HS-5 (cell line): ENCODE measurements at regions not wholly inside any gene's neighbourhood (a gene's known extent, or its start where the extent isn't known, plus 50 kb on each side); places are given as distances from the start of the nearest gene placed in this dataset.

Source experiments
- DNase-seq: peaks from one replicate; pipeline ENCODE4 v3.0.0-alpha.2; 2012; ENCODE audit warnings: low read depth

DNA sequence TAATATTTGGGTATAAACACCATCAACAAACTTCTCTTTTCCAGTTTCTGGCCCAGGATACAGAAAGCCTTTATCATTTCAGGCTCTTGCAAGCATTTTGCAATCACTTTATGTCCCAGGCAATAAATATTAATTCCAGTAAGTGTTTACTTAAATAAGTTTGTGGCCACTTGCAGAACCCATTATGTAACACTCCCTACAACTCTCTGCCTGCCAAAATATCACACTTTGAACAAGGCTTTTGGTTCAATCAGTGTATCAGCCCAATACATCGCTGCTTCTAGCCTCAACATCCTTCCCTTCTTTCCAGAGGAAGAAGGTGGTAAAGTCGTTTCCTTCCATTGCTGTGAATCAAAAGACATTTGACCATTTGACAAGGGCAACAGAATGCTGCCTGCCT, 203.0 kb upstream of the USP25 start:
- DNase-seq: no peak

DNA sequence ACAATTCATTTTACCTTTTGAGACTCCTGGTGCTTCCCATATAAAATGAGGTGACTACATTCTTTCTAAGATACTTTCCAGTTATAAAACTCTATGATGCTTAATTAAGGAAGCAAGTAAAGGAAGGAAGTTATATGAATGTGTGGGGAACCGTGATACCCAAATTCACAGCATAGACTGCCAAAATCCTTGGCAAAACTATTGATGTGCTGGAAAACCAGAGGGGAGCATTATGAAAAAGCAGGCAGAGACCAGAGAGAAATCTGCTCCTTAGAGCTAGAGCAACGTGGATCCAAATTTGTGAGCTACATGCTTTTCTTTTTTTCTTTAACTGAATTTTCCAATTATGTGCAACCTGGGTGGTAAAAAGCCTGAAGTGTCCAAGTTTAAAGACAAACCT, 201.4 kb upstream of the USP25 start:
- DNase-seq: no peak

DNA sequence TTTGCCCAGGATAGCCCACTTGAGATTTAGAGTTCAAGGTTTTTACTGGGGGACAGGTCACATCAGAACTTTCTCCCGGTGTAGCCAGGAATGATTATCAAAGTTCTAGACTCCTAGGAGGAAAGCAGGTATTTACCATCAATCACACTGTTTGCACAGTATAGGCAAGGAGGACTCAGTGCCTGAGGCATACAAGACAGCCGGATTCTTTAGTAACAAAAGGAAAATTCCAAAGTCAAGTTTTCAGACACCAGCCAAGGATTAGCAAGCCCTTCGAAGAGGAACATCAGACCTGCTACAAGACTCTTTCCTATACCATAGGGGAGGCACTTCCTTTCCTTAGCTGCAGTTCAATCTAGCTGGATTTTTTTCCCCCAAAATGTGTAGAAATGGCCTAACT, 197.8 kb upstream of the USP25 start:
- DNase-seq: no peak

DNA sequence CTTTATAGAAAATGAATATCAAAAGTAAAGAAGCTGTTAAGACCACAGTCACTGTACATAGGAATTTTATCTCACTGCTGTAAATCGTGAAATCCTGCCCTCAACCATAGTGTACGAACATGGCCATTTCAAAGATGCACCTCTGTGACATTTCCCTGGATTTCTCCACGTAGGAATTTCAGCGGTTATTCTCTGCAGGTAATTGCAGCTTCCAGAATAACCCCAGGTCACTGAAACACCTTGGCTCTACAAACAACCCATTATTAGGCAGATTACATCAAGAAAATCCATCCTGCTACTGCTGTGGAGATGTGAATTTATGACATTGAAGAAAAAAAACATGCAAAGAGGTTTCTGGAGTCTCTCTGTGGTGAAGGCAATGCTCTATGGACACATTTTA, 196.2 kb upstream of the USP25 start:
- DNase-seq: no peak

DNA sequence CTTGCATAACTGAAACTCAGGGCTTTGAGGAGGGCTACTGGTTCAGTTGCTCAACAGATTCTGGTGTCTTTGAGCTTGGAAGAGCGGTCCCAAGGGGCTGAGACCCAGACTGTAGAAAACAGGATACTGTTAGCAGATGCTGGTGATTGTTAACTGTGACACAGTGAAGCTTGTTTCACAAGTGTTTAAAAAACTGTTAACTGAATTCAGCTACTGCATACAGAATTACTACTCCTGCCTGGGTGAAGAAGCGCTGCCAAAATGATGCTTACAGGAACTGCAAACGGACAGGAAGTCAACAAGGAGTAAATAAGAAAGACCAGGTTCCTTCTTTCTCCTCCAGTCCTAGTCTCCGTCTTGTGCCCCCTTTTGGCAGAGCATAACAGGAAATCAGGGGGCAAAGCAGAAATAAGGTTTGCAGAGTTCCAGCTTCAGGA, 195.3 kb upstream of the USP25 start:
- DNase-seq: no peak

DNA sequence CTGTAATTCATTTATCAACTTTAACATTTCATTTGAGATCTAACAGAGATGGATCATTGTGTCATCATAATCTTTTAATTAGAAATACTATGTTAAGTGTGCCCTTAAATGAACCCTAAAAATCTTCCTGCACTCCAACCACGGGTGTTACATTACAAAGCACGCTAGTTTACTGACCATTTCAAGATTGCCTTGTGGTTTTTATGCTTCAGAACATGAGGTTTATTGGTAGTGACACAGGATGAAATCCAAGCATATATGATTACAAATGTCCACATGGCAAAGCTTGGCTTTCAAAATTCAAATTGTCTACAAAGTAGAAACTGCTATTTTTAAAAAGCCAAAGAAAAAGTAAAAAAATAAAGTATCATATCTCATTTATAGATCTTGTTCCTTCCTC, 190.4 kb upstream of the USP25 start:
- DNase-seq: no peak

DNA sequence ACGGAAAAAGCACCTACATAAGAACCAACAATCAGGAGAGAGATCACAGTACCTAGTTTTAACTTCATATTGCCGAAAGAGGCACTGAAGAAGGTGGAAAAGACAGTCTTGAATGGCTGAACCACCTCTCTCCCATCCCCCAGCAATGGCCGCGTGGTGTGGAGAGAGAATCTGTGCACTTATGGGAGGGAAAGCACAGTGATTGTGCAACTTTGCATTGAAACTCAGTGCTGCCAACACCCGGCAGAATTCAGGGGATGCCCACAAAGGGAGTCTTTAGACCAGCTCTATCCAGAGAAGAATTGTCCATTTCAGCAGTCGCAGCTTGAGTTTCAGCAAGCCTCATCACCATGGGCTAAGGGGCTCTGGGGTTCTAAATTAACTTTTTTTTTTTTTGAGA, 186.3 kb upstream of the USP25 start:
- DNase-seq: no peak

DNA sequence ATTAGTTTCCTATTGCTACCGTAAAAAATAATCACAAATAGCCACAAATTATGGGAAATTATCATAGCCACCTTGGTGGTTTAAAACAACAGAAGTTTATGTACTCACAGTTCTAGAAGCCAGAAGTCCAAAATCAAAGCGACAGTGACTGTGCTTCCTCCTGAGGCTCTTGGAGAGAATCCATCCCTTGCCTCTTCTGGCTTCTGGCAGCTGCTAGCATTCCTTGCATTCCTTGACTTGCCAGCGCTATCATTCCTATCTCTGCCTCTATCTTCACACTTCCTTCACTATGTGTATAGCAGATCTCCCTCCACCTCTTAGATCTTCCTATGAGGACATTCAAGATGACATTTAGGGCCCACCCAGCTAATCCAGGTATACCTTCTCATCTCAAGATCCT, 180.1 kb upstream of the USP25 start:
- DNase-seq: peak; percentile 44

DNA sequence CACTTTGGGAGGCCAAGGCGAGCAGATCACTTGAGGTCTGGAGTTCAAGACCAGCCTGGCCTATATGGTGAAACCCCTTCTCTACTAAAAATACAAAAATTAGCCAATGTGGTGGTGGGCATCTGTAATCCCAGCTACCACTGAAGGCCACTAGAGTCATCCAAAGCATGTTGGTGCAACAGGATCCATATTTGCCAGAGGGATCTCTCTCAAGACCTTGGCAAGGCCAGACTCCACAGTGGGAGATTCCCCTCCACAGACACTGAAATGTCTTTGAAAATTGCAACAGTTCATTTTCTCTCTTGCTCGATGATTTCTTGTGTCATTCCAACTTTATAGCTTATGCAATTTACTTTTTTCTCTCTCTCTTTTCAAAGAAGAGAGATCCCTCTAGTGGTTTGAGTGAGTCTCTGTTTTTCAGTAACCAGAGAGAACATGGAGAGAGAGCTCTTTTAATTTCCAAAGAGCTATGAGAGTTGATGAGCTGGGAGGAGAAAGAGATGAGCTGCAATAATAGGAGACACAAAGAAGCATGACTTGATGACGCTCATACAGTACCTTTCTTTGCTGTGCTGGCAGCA, 176.8 kb upstream of the USP25 start:
- peak; percentile 9 for DNase-seq

DNA sequence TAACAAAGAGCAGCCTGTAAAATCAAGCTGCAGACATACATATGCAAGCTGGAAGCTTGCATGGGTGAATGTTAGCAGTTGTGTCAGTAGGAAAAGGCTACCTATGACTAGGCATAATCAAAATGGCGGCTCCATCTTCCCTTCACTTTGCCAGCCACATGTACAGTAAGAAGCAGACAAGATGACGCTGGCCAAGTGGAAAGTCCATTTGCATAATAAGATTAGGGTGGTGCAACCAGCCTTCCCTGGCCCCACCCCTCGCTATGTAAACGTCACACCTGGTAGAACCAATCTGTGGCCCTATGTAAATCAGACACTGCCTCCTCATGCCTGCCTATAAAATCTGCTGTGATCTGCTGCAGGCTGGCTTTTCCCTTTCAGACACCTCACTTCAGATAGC, 171.9 kb upstream of the USP25 start:
- DNase-seq: no peak

DNA sequence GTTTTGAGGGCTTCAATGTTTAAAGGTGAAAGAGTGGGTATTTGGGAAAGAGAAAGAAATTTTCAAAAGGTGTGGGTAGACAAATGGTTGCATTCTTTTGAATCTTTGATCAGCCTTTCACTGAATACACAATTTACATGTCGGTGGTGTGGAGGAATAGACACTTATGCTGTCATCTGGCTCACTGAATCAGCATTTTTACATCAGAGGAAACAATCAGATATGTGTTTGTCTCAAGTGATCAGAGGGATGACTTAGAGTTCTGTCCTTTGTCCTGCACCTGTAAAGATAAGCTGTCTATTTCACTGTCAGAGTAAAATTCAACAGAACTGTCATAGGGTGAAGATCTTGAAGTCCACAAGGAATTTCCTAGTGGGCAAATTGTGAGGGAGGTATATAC, 170.9 kb upstream of the USP25 start:
- no peak for DNase-seq

DNA sequence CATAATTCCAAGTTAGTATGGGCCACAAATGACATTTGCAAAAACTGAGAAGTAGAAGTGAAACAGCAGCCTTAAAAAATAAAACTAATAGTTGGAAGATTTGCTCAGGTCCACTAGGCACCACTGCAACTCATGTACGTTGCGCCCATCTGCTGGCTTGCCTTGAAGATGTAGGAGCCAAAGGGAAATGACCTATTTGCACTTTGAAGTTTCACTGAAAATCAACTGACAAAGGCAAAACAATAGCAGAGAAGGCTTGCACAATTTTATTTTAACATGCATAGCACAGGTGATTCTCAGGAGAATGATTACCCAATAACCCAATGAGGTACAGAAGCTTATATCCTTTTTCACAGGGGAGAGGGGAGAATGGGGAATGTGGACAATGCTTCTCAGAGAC, 170.1 kb upstream of the USP25 start:
- DNase-seq: no peak

DNA sequence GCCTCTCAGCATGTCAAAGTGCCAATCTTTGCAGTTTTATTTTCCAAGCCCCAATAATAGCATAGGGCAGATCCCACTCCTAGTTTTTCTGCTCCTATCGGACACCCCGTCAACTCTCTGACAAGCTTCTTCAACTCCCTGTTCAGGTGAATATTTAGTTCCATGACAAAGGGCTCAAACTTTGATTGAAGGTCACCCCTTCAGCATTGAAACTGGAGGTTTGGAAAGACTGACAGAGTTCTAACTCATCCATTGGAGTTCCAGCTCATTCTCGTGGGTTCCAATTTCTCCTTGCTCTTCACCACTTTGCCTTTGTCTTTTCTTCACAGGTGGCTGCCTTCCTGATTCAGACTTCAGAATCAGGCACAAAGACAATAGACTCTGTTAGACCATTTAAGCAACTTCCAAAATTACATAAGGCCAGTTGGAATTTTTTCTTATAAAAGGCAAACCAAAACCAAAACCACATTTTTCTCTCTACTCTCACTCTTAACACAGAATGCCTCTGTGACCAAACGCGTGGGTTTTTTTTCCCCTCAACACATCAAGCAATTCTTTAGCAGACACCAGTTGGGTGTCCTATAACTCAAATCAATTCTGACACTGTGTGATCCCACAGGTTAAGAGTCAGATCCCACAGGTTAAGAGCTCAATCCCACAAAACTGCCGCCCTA, 169.3 kb upstream of the USP25 start:
- DNase-seq: no peak

DNA sequence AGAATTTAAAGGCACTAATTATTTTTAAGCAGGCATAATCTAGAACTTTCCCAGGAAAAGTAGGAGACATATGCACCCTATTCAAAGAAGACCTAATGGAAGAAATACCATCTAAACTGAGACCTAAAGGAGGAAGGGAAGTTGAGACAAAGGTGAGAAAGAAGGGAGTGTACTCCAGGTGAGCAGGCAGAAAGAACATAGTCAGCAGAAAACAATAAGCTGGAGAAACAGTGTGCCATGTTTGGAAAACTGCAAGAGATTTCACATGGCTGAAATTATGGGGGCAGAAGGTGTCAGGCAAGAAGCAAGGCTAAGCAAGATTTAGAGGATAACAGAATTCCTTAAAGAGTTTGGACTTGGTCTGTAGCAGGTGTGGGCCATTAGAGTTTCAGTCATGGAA, 167.0 kb upstream of the USP25 start:
- no peak for DNase-seq

DNA sequence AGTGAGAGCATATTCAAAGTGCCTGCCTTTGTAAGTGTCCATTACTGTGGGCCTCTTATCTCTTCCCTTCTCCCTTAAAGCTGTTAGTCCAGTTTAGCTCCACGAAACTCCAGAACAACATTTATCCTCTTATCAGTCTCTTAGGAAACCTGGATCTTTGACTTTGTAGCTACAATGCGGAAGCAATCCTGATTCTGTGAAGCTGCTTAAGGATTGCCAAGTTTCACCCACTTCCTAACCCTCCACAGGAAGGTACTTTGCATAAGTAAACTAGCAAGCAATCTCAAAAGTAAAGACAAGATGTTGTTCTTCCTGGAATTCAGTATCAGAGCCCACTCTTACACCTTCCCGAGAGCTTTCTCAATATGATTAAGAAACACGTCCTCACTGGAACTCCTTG, 164.9 kb upstream of the USP25 start:
- DNase-seq: no peak

DNA sequence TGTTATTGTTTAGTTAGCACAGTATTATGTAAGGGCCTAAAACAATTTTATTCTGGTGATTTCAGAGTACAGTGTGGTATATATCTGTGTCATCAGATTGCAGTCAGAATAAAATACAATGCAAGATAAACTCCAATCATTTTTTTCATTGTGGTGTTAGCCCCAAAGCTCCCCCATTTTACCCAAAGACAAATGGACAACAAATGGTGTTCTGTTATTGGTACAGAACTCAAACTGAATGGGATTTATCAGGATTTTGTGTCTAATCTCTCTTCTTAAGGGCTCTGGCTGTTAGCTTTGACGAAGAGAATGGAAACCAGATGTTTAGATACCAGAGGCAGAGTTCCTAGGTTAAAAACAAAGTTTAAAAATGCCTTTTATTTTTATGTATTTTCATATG, 163.1 kb upstream of the USP25 start:
- no peak for DNase-seq

DNA sequence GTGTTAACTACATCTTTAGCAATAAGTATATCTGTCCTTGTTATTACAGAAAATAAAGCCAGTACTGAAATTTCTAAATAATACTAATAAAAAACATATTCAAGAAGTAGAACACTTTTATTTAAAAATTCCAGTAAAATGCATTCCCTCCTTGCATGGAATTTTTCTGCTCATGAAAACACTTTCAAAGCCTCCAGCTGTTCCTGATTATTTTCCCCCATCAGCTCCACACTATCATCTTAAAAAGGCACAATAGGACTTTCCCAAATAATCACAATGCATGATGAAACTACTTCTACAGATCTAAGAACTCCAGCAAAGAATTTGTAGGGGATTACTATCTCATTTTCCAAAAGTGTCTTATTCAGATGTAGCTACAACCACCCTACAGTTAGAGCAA, 162.6 kb upstream of the USP25 start:
- DNase-seq: no peak

DNA sequence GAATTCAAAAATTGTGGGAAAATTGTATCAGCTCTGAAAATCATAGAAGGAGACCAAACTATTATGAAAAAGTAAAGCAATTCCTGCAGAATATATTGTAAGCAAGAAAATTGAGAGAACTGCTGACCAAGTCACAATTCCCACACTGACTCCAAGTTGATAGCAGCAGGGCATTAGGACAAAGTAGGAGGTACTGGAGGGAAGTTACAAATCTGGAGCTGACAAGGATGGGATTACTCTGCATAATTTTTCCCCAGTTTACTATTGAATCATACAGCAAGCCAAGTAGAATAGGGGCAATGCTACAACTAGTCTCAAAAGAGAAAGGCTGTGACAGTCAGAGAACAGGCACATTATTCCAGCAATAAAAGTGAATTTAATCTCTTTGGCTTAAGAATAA, 161.3 kb upstream of the USP25 start:
- DNase-seq: no peak

DNA sequence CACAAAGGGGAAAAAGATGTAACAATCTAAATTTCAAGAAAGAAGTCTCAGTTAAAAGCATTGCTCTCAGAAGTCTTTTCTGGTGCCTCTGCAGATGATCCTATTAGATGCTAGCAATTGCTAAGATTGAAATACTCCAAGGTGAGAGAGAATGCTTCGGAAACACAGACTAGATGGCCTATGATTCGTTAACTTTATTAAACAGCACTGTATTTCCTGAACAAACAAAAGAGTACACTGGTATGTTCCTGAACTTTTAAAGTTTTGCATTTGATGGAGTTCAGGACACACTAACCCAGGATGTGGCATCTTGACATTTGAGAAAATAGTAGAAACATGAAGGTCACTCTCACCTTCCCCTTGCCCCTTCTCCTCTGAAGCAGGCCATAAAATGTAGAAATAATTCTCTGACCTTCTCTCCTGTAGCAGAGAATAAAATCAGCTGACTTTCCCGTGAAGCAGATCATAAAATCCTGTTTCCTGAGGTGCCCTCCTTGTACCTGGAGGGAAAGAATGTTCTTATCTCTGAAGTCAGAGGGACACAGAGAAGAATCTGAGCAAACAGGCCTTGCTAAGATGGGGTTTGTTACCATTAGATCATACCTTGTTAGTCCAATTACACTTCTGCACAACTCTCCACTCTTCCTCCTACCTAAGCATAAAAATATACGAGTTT, 142.9 kb upstream of the USP25 start:
- DNase-seq: no peak

DNA sequence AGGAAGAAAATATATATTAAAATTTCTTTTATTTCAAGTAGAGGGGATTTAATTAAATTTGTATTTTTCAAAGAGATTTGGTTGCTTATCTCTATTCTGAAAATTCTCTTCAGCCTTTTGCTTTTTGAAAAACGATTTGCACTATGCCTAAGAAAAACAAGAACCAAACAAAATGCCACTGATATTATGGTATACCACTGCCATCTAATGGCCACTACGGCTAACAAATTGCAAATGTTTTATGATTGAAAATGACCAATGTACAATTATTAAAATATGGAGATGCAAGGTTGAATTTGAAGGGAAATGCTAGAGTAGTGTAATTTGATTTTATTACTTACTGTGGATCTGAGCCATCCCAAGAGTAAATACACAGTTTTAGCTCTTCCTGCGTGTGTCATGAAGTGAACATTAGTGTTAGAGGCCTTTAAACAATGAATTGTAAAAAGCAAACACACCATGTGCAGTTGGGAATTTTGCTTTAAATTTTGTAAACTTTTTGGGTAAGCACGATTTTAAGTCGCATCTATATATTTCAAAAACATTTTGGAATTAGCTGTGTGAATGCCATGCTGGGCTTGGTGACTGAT, 137.4 kb upstream of the USP25 start:
- DNase-seq: peak; percentile 25

DNA sequence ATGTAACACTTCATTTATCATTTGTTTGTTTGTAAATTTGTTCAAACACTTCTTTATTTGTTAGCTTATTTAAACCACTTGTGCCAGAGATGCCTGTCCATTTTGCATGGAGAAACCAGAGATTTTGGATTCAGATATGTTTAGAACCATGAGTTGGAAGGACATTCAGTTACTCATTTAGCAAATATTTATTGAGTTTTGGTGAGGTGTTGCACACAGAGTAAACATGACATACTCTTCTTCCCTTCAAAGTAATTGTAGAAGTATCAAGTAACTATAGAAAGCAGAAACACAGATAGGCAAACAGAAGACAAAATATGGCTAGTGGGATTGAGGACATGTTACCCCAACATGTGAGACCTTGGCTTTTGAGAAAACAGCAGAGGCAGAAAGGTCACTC, 136.8 kb upstream of the USP25 start:
- DNase-seq: no peak

DNA sequence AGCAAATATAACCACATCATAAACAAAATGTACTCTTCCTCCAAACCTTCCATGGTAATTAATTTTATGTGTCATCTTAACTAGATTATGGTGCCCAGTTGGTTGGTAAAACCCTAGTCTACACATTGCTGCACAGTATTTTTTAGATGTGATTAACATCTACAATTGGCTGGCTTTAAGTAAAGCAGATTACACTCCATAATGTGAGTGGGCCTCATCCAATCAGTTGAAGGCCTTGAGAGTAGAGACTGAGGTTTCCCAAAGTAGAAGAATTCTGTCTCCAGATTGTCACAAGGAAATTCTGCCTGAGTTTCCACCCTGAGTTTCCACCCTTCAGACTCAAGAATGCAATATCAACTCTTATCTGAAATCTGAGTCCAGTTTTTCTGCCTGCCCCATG, 128.4 kb upstream of the USP25 start:
- DNase-seq: no peak

DNA sequence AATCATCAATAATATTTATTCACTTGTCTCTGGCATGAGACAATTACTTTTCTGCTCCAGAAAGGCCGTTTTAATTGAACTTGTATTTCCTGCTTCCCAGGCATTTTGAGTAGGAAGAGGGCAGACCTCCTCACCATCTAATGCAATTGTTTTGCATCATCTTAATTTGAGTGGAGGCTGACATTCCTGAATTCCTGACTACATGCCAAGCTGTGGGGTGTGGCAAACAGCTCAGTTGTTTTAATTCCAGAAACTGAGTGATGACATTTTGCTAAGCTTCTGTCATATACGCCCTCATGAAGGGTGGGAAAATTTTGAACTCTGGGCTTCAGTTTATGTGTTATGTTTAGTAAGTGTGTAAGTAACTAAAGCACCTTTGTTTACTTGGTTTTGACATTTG, 125.4 kb upstream of the USP25 start:
- DNase-seq: peak; percentile 69
